Duodenal mucosa (tissue), 2 donors: ENCODE measurements at regions not wholly inside any gene's neighbourhood (a gene's known extent, or its start where the extent isn't known, plus 50 kb on each side); places are given as distances from the start of the nearest gene placed in this dataset.

Experiments used
- H3K27ac ChIP-seq: one replicate; pipeline ENCODE4 v1.7.0; 2013; ENCODE audit warnings: low read depth, low read length
- H3K27me3 ChIP-seq, 2 donors: one replicate each; pipeline ENCODE4 v1.7.0; 2013; ENCODE audit warnings: low read length in 2 of 2, control low read depth in 1 of 2; ENCODE audit not compliant: insufficient read depth in 2 of 2, control insufficient read depth in 1 of 2
- H3K36me3 ChIP-seq, 2 donors: one replicate each; pipeline ENCODE4 v1.7.0; 2013; ENCODE audit warnings: low read length in 2 of 2, control low read depth in 1 of 2; ENCODE audit not compliant: insufficient read depth in 2 of 2, control insufficient read depth in 1 of 2
- H3K4me1 ChIP-seq, 2 donors: one replicate each; pipeline ENCODE4 v1.7.0; 2013; ENCODE audit warnings: low read length in 2 of 2, control low read depth in 1 of 2; ENCODE audit not compliant: insufficient read depth in 2 of 2, control insufficient read depth in 1 of 2
- H3K4me3 ChIP-seq, 2 donors: one replicate each; pipeline ENCODE4 v1.7.0; 2013; ENCODE audit warnings: low read length in 2 of 2, low read depth in 1 of 2
- H3K9ac ChIP-seq, 2 donors: one replicate each; pipeline ENCODE4 v1.7.0; 2013; ENCODE audit warnings: low read length in 2 of 2, low read depth in 1 of 2
- H3K9me3 ChIP-seq, 2 donors: one replicate each; pipeline ENCODE4 v1.7.0; 2013; ENCODE audit warnings: low read length in 2 of 2, control low read depth in 1 of 2; ENCODE audit not compliant: control insufficient read depth in 1 of 2

GRCh38 chr10:62705789-62706188 lies 98.7 kb upstream of the ADO start:
- H3K9me3 ChIP-seq, result peaks cover 0 to 4% of the 10 kb centered on the region in 2 donors
- H3K36me3 ChIP-seq, result no peaks in the 10 kb centered on the region
- no peak overlapping the region for H3K27ac ChIP-seq
- no peaks in the 10 kb centered on the region for H3K4me1 ChIP-seq
- no peak overlapping the region for H3K9ac ChIP-seq
- H3K27me3 ChIP-seq, result no peaks in the 10 kb centered on the region
- H3K4me3 ChIP-seq, result no peak overlapping the region

- Histone ChIP-seq H3K9ac (no peak overlapping the region), H3K9me3 (no peaks in the 10 kb centered on the region), H3K4me3 (no peak overlapping the region), H3K36me3 (no peaks in the 10 kb centered on the region), H3K27me3 (no peaks in the 10 kb centered on the region), H3K27ac (no peak overlapping the region), H3K4me1 (no peaks in the 10 kb centered on the region)
Measured at GRCh38 chr10:62707810-62708209, 96.7 kb upstream of the ADO start.

GRCh38 chr10:62708569-62708968 lies 96.0 kb upstream of the ADO start:
- H3K36me3 ChIP-seq, result no peaks in the 10 kb centered on the region
- H3K9ac ChIP-seq, result no peak overlapping the region
- H3K27ac ChIP-seq, result no peak overlapping the region
- H3K27me3 ChIP-seq, result no peaks in the 10 kb centered on the region
- no peak overlapping the region for H3K4me3 ChIP-seq
- no peaks in the 10 kb centered on the region for H3K9me3 ChIP-seq
- H3K4me1 ChIP-seq, result no peaks in the 10 kb centered on the region

- Histone ChIP-seq H3K27me3 (no peaks in the 10 kb centered on the region), H3K4me1 (no peaks in the 10 kb centered on the region), H3K9me3 (no peaks in the 10 kb centered on the region), H3K9ac (no peak overlapping the region), H3K4me3 (no peak overlapping the region), H3K36me3 (no peaks in the 10 kb centered on the region), H3K27ac (no peak overlapping the region)
Measured at GRCh38 chr10:62709200-62709599, 95.3 kb upstream of the ADO start.

- H3K9me3 ChIP-seq, result no peaks in the 10 kb centered on the region
- no peaks in the 10 kb centered on the region for H3K27me3 ChIP-seq
- H3K9ac ChIP-seq, result no peak overlapping the region
- H3K4me3 ChIP-seq, result no peak overlapping the region
- no peaks in the 10 kb centered on the region for H3K4me1 ChIP-seq
- H3K27ac ChIP-seq, result no peak overlapping the region
- no peaks in the 10 kb centered on the region for H3K36me3 ChIP-seq
Measured at GRCh38 chr10:62710182-62710581, 94.3 kb upstream of the ADO start.

GRCh38 chr10:62715383-62715782 lies 89.1 kb upstream of the ADO start:
- Histone ChIP-seq H3K9me3 (no peaks in the 10 kb centered on the region), H3K27ac (no peak overlapping the region), H3K27me3 (no peaks in the 10 kb centered on the region), H3K9ac (no peak overlapping the region), H3K4me3 (no peak overlapping the region), H3K4me1 (no peaks in the 10 kb centered on the region), H3K36me3 (no peaks in the 10 kb centered on the region)

GRCh38 chr10:62718585-62718984 lies 85.9 kb upstream of the ADO start:
- Histone ChIP-seq H3K27me3 (peaks cover 0 to 3% of the 10 kb centered on the region in 2 donors), H3K9me3 (no peaks in the 10 kb centered on the region), H3K36me3 (no peaks in the 10 kb centered on the region), H3K27ac (no peak overlapping the region), H3K4me3 (no peak overlapping the region), H3K4me1 (no peaks in the 10 kb centered on the region), H3K9ac (no peak overlapping the region)

GRCh38 chr10:62719061-62719460 lies 85.5 kb upstream of the ADO start:
- Histone ChIP-seq H3K27me3 (peaks cover 0 to 3% of the 10 kb centered on the region in 2 donors), H3K27ac (no peak overlapping the region), H3K4me1 (no peaks in the 10 kb centered on the region), H3K4me3 (no peak overlapping the region), H3K9ac (no peak overlapping the region), H3K9me3 (no peaks in the 10 kb centered on the region), H3K36me3 (no peaks in the 10 kb centered on the region)

GRCh38 chr10:62721687-62722086 lies 82.8 kb upstream of the ADO start:
- H3K4me1 ChIP-seq, result no peaks in the 10 kb centered on the region
- H3K9me3 ChIP-seq, result no peaks in the 10 kb centered on the region
- peaks cover 0 to 3% of the 10 kb centered on the region in 2 donors for H3K27me3 ChIP-seq
- H3K4me3 ChIP-seq, result no peak overlapping the region
- no peaks in the 10 kb centered on the region for H3K36me3 ChIP-seq
- no peak overlapping the region for H3K9ac ChIP-seq
- H3K27ac ChIP-seq, result no peak overlapping the region

- H3K27ac ChIP-seq, result no peak overlapping the region
- no peak overlapping the region for H3K4me3 ChIP-seq
Measured at GRCh38 chr10:62723375-62723774, 81.1 kb upstream of the ADO start.

GRCh38 chr10:62724465-62724864 lies 80.1 kb upstream of the ADO start:
- H3K36me3 ChIP-seq, result no peaks in the 10 kb centered on the region
- H3K4me3 ChIP-seq, result no peak overlapping the region
- peaks cover 0 to 3% of the 10 kb centered on the region in 2 donors for H3K27me3 ChIP-seq
- no peak overlapping the region for H3K9ac ChIP-seq
- no peak overlapping the region for H3K27ac ChIP-seq
- no peaks in the 10 kb centered on the region for H3K9me3 ChIP-seq
- H3K4me1 ChIP-seq, result no peaks in the 10 kb centered on the region

More at GRCh38 chr10:62723375-62723774, 81.1 kb upstream of the ADO start:
- Histone ChIP-seq H3K9ac (no peak overlapping the region), H3K27me3 (peaks cover 0 to 3% of the 10 kb centered on the region in 2 donors), H3K4me1 (no peaks in the 10 kb centered on the region), H3K36me3 (no peaks in the 10 kb centered on the region), H3K9me3 (no peaks in the 10 kb centered on the region)
